PC-3 (cell line): ENCODE measurements at regions not wholly inside any gene's neighbourhood (a gene's known extent, or its start where the extent isn't known, plus 50 kb on each side); places are given as distances from the start of the nearest gene placed in this dataset.

ENCODE experiments used
- CTCF ChIP-seq: fragments of 300-600 bp; sonication (generic); conservative IDR thresholded peaks from 2 replicates; pipeline ENCODE4 v1.5.1; 2017; ENCODE audit warnings: antibody characterized with exemption, low read depth, mild to moderate bottlenecking, low read length
- EZH2 ChIP-seq: fragments of 300-600 bp; sonication (generic); IDR thresholded peaks from one replicate; pipeline ENCODE4 v1.6.1; 2017; ENCODE audit warnings: antibody characterized with exemption, mild to moderate bottlenecking, low read length; ENCODE audit not compliant: unreplicated experiment
- EZH2phosphoT487 ChIP-seq: fragments of 300-600 bp; sonication (generic); IDR thresholded peaks from 2 replicates; pipeline ENCODE4 v1.6.1; 2018; ENCODE audit warnings: mild to moderate bottlenecking, antibody characterized with exemption, low read length, borderline replicate concordance

- TF ChIP-seq CTCF (no peak), EZH2 (no peak), EZH2phosphoT487 (no peak)
Measured at GRCh38 chr9:73536403-73536802, 384.7 kb downstream of the ANXA1 start.
